HL-60/S4 (cell line): ENCODE measurements at regions not wholly inside any gene's neighbourhood (a gene's known extent, or its start where the extent isn't known, plus 50 kb on each side); places are given as distances from the start of the nearest gene placed in this dataset.

Source experiments
- in situ Hi-C: fragments of 300-500 bp; cut with MboI; formaldehyde crosslinking; loops from 2 replicates; pipeline ENCODE4 v1.14.3; 2022; ENCODE audit warnings: low sequenced_read_pairs

DNA sequence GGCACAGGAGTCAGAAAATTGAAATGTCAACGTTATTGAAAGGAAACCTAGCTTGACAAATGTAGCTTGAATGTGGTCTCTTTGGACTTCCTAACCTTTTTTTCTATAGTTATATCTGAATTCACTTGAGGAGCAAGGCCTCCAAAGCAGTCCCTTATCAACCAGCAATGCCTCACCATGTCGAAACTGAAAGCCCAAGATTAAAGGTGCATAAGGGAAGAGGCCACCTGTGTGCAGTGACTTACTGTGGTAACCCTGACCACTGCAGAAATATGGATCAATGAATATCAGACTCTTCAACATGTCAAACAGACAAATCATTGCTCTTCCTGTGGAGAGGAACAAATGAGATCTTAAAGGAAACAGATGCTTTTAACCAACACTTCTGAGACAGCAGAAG, 95.0 kb upstream of the GIMD1 start:
- in situ Hi-C loops, result no loop called here

- in situ Hi-C loops, result no loop called here
These were observed 86.0 kb upstream of the GIMD1 start for GRCh38 chr4:106454581-106454980.

- in situ Hi-C loops, result no loop called here
These were observed 85.4 kb upstream of the GIMD1 start for GRCh38 chr4:106454021-106454420.

DNA sequence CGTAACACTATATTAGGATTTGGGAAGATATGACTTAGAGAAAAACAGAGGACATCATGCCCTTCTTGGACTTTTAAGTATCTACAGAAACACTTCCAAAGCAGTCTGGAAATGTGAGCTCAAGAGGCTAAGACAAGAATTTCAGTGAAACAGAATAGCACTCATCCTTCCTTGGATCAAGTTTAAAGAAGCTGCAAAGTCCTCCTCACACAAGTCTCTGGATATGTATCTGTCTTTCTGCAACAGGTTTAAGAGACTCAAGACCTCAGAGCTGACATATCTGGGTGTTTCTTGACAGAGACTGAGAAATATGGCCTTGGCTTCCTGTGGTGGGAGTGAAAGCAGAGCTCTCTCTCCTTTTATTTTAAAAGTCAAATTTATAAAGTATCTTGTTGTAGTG, 82.5 kb upstream of the GIMD1 start:
- in situ Hi-C loops, result no loop called here

GRCh38 chr4:106450249-106450648, 81.7 kb upstream of the GIMD1 start:
- in situ Hi-C loops, result no loop called here

DNA sequence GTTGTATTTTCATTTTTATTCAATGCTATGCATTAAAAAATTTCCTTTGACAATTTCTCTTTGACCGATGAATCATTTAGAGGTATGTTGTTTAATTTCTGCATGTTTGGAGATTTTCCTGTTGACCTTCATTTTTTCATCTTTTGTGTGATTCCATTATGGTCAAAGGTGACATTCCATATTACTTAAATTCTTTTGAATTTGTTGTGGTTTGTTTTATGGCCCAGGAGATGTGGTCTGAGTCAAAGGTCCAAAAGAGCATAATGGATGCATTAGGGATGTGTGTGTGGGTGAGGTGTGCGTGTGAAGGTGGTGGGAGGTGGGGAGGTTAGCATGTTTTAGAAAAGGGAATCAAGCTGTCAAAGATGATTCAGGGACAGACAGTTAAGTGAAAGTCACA, 76.0 kb upstream of the GIMD1 start:
- in situ Hi-C loops, result no loop called here

DNA sequence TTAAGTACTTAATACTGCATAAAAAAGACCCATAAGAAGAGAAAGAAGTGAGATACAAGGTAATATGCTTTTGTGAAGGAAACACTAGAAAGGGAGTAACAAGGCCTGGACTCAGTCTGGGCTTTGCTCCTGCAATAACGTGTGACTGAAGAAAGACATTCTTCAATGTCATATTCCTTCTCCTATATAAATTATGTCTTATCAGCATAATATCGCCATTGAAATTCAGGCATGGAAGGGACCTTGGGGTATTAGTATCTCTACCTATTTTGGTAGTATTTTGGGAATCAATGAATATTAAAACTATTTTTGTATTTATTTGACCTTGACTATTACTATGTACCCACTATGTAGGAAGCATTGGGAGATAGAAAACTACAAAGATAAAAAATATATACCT, 62.2 kb upstream of the GIMD1 start:
- in situ Hi-C loops, result no loop called here

DNA sequence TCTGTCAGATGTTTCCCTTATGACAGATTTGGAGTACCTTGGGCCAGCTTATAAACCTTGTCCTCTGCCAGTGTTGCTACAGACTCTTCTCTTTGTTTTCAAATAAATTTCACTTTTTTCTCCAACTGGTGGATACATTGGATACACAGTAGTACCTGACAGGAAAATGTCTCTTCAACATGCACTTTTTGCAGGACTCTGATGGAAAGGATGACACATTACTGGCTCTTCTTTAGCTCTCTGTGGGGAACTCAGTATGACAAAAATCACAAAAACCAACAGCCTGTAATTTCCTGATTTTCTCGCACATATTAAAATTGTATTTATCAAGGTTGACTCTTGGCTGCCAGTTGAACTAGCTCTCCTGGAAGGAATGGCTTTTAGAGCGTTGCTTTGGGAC, 61.3 kb upstream of the GIMD1 start:
- in situ Hi-C loops, result no loop called here

GRCh38 chr4:106426069-106426468, 57.5 kb upstream of the GIMD1 start:
- in situ Hi-C loops, result no loop called here

DNA sequence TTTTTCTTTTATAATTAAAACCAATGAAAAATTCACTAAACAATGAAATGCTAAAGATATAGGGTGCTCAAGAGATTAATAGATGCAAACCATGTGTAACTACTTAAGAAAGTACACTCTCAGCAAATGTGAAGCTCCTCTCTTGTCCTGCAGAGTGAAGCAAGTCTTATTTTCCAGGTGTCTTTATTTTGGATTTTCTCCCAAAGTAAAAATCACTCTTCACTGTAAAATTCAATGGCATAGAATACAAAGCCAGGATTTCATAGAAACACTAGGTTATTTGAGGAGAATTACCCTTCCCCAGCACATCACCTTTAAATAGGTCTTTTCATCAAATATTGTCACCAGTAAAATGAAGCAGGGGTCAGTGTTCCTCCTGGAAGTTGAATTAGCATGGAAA, 57.0 kb upstream of the GIMD1 start:
- in situ Hi-C loops, result no loop called here

GRCh38 chr4:106424426-106424825, 55.8 kb upstream of the GIMD1 start:
- in situ Hi-C loops, result no loop called here

DNA sequence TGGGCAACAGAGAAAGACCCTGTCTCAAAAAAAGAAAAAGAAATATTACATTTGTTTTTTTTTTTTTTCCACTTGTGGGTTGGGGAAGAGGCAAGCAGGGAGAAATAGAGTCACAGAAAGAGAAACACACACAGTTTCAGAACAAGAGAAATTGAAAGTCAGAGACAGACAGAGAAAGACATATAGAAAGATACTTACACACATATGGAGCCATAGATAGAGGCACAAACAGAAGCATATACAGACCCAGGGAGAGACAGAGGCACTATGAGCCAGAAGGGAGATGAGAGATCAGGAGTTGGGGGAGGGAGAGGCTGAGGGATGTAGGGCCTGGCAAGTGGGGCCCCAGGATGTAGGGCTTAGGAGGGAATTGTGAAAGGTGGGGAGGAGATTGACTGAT, 55.2 kb upstream of the GIMD1 start:
- in situ Hi-C loops, result no loop called here

DNA sequence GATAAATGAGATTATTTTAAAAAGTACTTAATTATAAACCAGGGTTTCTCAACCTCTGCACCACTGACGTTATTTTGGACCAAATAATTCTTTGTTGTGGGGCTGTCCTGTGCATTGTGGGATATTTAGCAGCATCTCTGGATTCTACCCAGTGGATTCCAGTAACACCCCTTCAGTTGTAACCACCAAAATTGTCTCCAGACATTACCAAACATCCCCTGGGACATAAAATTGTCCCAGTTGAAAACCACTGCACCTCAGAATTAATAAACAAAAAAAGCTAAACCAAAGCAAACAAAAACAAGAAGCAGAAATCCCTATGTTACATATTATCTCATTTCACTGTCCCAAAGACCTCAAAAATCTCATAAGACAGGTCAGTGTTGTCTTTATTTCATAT, 54.2 kb upstream of the GIMD1 start:
- in situ Hi-C loops, result no loop called here

GRCh38 chr4:106421441-106422296, 53.1 kb upstream of the GIMD1 start:
- in situ Hi-C loops, result no loop called here

DNA sequence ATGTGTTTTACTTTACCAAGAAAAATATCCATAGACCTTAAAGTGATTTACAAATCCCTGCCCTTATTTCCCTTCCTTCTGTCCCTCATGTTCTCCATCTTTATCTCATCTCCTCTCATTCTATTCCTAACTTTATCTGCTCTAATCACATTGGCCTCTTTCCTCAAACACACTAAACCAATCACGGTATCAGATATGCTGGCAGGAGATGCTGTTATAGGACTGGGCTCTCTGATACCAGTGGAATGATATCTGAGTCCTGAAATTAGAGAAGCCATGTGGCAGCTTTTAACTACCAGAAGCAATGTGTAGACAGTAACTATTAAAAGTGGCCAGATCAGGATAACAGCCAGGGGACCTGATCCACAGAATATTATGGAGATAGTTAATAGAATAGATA, 49.9 kb upstream of the GIMD1 start:
- in situ Hi-C loops, result no loop called here
